T-helper 1 cell treated with Interleukin-12 subunit alpha and Interleukin-12 subunit beta and Interleukin-4 antibody, amounts not matched to agents 30 μg/mL and 1 μg/mL, for 36 hours (primary cell): ENCODE measurements at regions not wholly inside any gene's neighbourhood (a gene's known extent, or its start where the extent isn't known, plus 50 kb on each side); places are given as distances from the start of the nearest gene placed in this dataset.

Experiments used
- H3K27ac Mint-ChIP-seq: one replicate; pipeline ENCODE4 v1.8.0; 2021; ENCODE audit warnings: mild to moderate bottlenecking, mixed read lengths
- H3K27me3 Mint-ChIP-seq: one replicate; pipeline ENCODE4 v1.8.0; 2021; ENCODE audit warnings: low read depth, mixed read lengths
- H3K36me3 Mint-ChIP-seq: one replicate; pipeline ENCODE4 v1.8.0; 2021; ENCODE audit warnings: low read depth, mixed read lengths
- H3K4me1 Mint-ChIP-seq: one replicate; pipeline ENCODE4 v1.8.0; 2021; ENCODE audit warnings: low read depth, mixed read lengths
- H3K4me3 Mint-ChIP-seq: one replicate; pipeline ENCODE4 v1.8.0; 2021; ENCODE audit warnings: mild to moderate bottlenecking, moderate library complexity, mixed read lengths
- H3K9me3 Mint-ChIP-seq: one replicate; pipeline ENCODE4 v1.8.0; 2021; ENCODE audit warnings: mixed read lengths

GRCh38 chr17:36661047-36661666 is 59.8 kb downstream of the MRM1 start:
- Mint-ChIP-seq H3K36me3 (no peaks in the 10 kb centered on the region), H3K4me3 (no peak overlapping the region), H3K27ac (no peak overlapping the region), H3K4me1 (no peaks in the 10 kb centered on the region), H3K9me3 (no peaks in the 10 kb centered on the region), H3K27me3 (peaks cover 52% of the 10 kb centered on the region)

DNA sequence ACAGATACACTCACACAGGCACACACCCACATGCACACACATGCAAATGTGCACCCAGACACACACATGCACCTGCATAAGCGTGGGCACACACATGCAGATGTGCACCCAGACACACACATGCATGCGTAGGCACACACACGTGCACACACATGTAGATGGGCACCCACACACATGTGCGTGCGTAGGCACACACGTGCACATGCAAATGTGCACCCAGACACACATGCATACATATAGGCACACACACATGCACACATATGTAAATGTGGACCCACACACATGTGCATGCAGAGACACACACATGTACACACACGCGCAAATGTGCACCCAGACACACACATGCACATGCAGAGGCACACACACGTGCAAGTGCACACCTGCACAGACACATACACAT is 60.3 kb downstream of the MRM1 start:
- Mint-ChIP-seq H3K4me1 (no peaks in the 10 kb centered on the region), H3K9me3 (no peaks in the 10 kb centered on the region), H3K4me3 (no peak overlapping the region), H3K27ac (no peak overlapping the region), H3K36me3 (no peaks in the 10 kb centered on the region), H3K27me3 (peaks cover 49% of the 10 kb centered on the region)

DNA sequence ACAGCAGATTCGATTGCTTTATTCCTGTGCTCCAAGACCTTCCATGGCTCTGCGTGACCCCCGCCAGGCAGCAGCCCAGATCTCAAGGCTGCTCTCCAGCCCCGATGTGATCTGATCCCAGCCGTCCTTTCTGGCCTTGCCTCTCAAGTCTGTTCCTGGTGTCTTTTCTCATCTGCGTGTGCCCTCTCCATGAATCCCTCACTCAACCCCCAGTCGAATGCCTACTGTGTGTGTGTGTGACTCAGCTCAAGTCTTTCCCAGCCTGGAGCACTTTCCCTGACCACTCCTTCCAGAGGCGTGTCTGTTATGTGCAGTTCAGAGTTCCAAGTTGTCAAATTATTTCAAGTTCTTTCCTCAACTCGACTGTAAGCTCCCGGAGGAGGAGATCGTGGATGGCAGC is 64.0 kb downstream of the MRM1 start:
- Mint-ChIP-seq H3K27me3 (peaks cover 22% of the 10 kb centered on the region), H3K4me3 (no peak overlapping the region), H3K27ac (no peak overlapping the region), H3K4me1 (no peaks in the 10 kb centered on the region), H3K9me3 (no peaks in the 10 kb centered on the region), H3K36me3 (no peaks in the 10 kb centered on the region)

- Mint-ChIP-seq H3K36me3 (no peaks in the 10 kb centered on the region), H3K4me3 (no peak overlapping the region), H3K4me1 (peaks cover 11% of the 10 kb centered on the region), H3K27ac (no peak overlapping the region), H3K9me3 (no peaks in the 10 kb centered on the region), H3K27me3 (peaks cover 4% of the 10 kb centered on the region)
Measured at GRCh38 chr17:36667922-36668321, 66.5 kb downstream of the MRM1 start.

DNA sequence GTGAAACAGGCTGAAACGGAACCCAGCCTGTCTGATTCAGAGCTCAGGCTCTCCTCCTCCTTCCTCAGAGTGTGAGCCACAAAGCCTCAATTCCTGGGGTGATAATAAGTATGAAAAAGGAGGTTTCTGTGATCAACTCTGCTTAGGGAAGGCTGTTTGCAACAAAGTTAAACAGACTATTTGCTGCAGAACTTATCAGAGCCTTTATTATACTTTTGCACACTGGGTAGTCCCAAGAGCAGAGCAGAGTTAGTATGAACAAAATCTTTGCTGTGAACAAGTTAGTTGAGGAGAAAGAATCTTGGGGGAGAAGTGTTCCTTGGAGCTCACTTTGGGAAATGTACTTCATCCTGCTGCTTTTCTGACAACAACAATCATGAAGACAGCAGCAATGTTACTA is 67.4 kb downstream of the MRM1 start:
- H3K27ac Mint-ChIP-seq, result no peak overlapping the region
- no peak overlapping the region for H3K4me3 Mint-ChIP-seq
- no peaks in the 10 kb centered on the region for H3K27me3 Mint-ChIP-seq
- no peaks in the 10 kb centered on the region for H3K36me3 Mint-ChIP-seq
- no peaks in the 10 kb centered on the region for H3K9me3 Mint-ChIP-seq
- H3K4me1 Mint-ChIP-seq, result peaks cover 20% of the 10 kb centered on the region

DNA sequence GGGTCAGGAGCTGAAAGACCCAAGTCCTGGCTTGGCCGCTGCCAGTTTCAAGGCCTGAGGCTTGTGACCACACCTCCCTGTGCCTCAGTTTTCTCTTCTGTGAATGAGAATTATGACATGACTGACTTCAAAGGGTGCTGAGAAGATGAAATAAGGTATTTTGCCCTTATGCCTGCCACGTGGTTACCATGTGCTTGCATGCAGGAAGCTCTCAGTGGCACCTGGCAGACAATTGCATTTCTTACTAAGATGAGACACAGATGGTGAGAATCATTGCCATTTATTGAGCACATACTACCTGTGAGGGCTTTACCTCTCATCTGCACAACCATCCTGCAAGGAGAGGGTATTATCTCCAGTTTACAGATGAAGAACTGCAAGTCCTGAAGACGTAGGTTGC is 69.8 kb downstream of the MRM1 start:
- no peak overlapping the region for H3K4me3 Mint-ChIP-seq
- peaks cover 43% of the 10 kb centered on the region for H3K4me1 Mint-ChIP-seq
- H3K27me3 Mint-ChIP-seq, result no peaks in the 10 kb centered on the region
- H3K9me3 Mint-ChIP-seq, result no peaks in the 10 kb centered on the region
- no peaks in the 10 kb centered on the region for H3K36me3 Mint-ChIP-seq
- H3K27ac Mint-ChIP-seq, result no peak overlapping the region

- H3K4me3 Mint-ChIP-seq, result peak overlapping the region; percentile 68
- H3K36me3 Mint-ChIP-seq, result no peaks in the 10 kb centered on the region
- no peaks in the 10 kb centered on the region for H3K9me3 Mint-ChIP-seq
- no peaks in the 10 kb centered on the region for H3K27me3 Mint-ChIP-seq
- peaks cover 50% of the 10 kb centered on the region for H3K4me1 Mint-ChIP-seq
- peak overlapping the region; percentile 91 for H3K27ac Mint-ChIP-seq
Measured at GRCh38 chr17:36672403-36672918, 71.1 kb downstream of the MRM1 start.

DNA sequence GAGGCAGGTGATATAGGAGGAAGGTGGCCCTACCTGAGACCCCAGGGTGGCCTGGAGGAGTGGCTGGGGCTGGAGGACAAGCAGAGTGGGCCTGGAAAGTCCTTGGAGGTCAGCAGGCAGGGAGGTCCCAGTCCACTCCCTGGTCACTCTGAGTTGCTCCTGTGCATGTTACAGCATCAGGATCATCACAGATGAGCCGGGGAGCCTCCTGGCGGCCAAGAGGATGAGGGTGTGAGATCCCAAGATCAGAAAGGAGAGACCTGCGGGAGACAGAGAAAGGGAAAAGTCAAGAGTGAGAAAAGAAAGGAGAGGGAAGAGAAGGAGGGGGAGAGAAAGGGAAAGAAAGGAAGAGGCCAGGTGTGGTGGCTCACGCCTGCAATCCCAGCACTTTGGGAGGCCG is 71.7 kb downstream of the MRM1 start:
- H3K9me3 Mint-ChIP-seq, result no peaks in the 10 kb centered on the region
- peaks cover 50% of the 10 kb centered on the region for H3K4me1 Mint-ChIP-seq
- H3K27me3 Mint-ChIP-seq, result no peaks in the 10 kb centered on the region
- H3K36me3 Mint-ChIP-seq, result no peaks in the 10 kb centered on the region
- H3K4me3 Mint-ChIP-seq, result peak overlapping the region; percentile 68
- peak overlapping the region; percentile 91 for H3K27ac Mint-ChIP-seq

GRCh38 chr17:36673637-36674277 is 72.4 kb downstream of the MRM1 start:
- Mint-ChIP-seq H3K27ac (peak overlapping the region; percentile 91), H3K4me1 (peaks cover 50% of the 10 kb centered on the region), H3K9me3 (no peaks in the 10 kb centered on the region), H3K36me3 (no peaks in the 10 kb centered on the region), H3K27me3 (no peaks in the 10 kb centered on the region), H3K4me3 (peak overlapping the region; percentile 65)

DNA sequence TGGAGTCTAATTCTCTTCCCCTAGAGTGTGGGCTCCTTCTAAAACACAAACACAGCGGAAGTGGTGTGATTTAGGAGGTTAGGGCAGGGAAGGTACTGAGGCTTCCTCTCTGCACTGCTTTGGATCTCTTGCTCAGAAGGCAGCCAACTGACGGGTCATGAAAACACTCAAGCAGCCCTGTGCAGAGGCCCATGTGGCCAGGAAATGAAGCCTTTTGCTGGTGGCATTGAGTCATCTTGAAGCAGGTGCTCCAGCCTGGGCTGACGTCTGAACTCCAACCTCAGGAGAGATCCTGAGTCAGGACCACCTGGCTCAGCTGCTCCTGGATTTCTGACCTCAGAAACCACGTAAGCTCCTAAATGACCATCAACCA is 72.9 kb downstream of the MRM1 start:
- Mint-ChIP-seq H3K4me3 (peak overlapping the region; percentile 65), H3K4me1 (peaks cover 50% of the 10 kb centered on the region), H3K27ac (peak overlapping the region; percentile 91), H3K36me3 (no peaks in the 10 kb centered on the region), H3K9me3 (no peaks in the 10 kb centered on the region), H3K27me3 (no peaks in the 10 kb centered on the region)

DNA sequence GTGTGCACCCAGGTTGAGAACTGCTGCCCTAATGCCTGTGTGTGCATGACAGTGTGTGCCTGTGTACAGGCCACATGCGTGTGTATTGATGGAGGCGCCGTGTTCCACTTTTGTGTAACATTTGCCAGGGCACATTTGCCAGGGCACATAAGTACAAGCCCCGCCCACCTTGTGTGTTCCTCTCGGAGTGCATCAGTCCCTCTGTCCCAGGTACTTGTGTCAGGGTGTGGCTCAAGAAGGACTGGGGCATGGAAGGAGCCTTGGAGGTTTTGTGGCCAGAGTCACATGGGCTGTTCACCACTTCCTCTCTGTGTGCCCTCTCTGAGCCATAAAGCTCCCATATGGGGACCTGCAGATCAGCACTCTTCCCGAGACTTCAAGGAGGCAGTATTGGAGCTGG is 73.9 kb downstream of the MRM1 start:
- Mint-ChIP-seq H3K27me3 (no peaks in the 10 kb centered on the region), H3K27ac (peak overlapping the region; percentile 91), H3K4me1 (peaks cover 50% of the 10 kb centered on the region), H3K4me3 (peak overlapping the region; percentile 59), H3K36me3 (no peaks in the 10 kb centered on the region), H3K9me3 (no peaks in the 10 kb centered on the region)

- H3K4me3 Mint-ChIP-seq, result peak overlapping the region; percentile 59
- peak overlapping the region; percentile 91 for H3K27ac Mint-ChIP-seq
- H3K4me1 Mint-ChIP-seq, result peaks cover 50% of the 10 kb centered on the region
- H3K9me3 Mint-ChIP-seq, result no peaks in the 10 kb centered on the region
- H3K36me3 Mint-ChIP-seq, result no peaks in the 10 kb centered on the region
- no peaks in the 10 kb centered on the region for H3K27me3 Mint-ChIP-seq
Measured at GRCh38 chr17:36675786-36676185, 74.4 kb downstream of the MRM1 start.

DNA sequence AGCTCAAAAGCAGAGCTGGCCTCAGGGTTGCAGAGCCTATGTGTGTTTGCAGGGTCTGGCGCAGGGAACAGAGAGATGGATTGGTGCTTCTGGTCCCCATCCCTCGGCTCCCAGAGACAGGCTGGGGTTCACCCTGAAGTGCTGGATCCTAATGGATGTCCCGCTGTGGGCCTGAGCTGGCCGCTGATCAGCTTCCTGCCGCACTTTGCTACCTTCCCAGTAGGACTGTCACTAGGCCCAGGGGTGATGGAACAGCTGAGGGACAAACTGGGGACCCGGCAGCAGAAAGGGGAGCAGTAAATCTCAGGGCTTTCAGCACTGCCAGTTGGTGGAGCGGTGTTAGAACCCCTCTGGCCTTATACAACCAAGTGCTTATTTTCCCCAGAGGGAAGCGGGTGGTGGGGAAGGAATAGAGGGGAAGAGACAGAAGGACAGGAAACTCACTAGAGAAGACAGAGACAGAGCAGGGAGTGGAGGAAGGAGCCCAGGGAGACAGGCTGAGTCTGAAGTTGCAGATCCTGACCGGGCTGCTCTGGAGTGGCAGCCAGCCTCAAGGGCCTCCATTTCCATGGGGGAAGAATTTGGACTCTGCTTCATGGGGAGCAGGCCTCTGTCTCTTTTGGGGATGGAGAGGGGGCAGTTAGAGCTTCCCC is 78.6 kb downstream of the MRM1 start:
- no peaks in the 10 kb centered on the region for H3K9me3 Mint-ChIP-seq
- H3K27me3 Mint-ChIP-seq, result peaks cover 4% of the 10 kb centered on the region
- no peak overlapping the region for H3K27ac Mint-ChIP-seq
- no peak overlapping the region for H3K4me3 Mint-ChIP-seq
- no peaks in the 10 kb centered on the region for H3K36me3 Mint-ChIP-seq
- peaks cover 19% of the 10 kb centered on the region for H3K4me1 Mint-ChIP-seq

GRCh38 chr17:36680701-36681202 is 79.4 kb downstream of the MRM1 start:
- no peak overlapping the region for H3K4me3 Mint-ChIP-seq
- no peaks in the 10 kb centered on the region for H3K9me3 Mint-ChIP-seq
- H3K27me3 Mint-ChIP-seq, result peaks cover 4% of the 10 kb centered on the region
- H3K27ac Mint-ChIP-seq, result no peak overlapping the region
- H3K36me3 Mint-ChIP-seq, result no peaks in the 10 kb centered on the region
- peaks cover 11% of the 10 kb centered on the region for H3K4me1 Mint-ChIP-seq

- H3K9me3 Mint-ChIP-seq, result no peaks in the 10 kb centered on the region
- H3K36me3 Mint-ChIP-seq, result no peaks in the 10 kb centered on the region
- no peak overlapping the region for H3K4me3 Mint-ChIP-seq
- no peak overlapping the region for H3K27ac Mint-ChIP-seq
- no peaks in the 10 kb centered on the region for H3K4me1 Mint-ChIP-seq
- H3K27me3 Mint-ChIP-seq, result peaks cover 12% of the 10 kb centered on the region
Measured at GRCh38 chr17:36682773-36683172, 81.4 kb downstream of the MRM1 start.
